AG09309 (cell line): ENCODE measurements at regions not wholly inside any gene's neighbourhood (a gene's known extent, or its start where the extent isn't known, plus 50 kb on each side); places are given as distances from the start of the nearest gene placed in this dataset.

ENCODE experiments used
- DNase-seq: peaks from one replicate; pipeline ENCODE4 v3.0.0-alpha.2; 2010; ENCODE audit warnings: low read depth
- H3K4me3 ChIP-seq: 2 replicates; pipeline ENCODE4 v1.5.1; 2011; ENCODE audit warnings: mild to moderate bottlenecking, low read depth, low read length, moderate library complexity; ENCODE audit not compliant: control insufficient read depth
- CTCF ChIP-seq: IDR thresholded peaks from 2 replicates; pipeline ENCODE4 v1.5.1; 2011; ENCODE audit warnings: mild to moderate bottlenecking, low read depth, low read length, inconsistent platforms; ENCODE audit not compliant: insufficient read depth, control insufficient read depth; ENCODE audit errors: missing control alignments

- no peak for TF ChIP-seq CTCF
- peak; percentile 56 for DNase-seq
- H3K4me3 ChIP-seq, result no peak overlapping the region
These were observed 83.1 kb upstream of the IGFBP3 start for GRCh38 chr7:46003896-46004875.

GRCh38 chr7:46003161-46003560, 82.1 kb upstream of the IGFBP3 start:
- no peak for TF ChIP-seq CTCF
- no peak overlapping the region for H3K4me3 ChIP-seq
- no peak for DNase-seq

- no peak for DNase-seq
- TF ChIP-seq CTCF, result no peak
- no peak overlapping the region for H3K4me3 ChIP-seq
These were observed 79.4 kb upstream of the IGFBP3 start for GRCh38 chr7:46000513-46000912.

- TF ChIP-seq CTCF, result no peak
- no peak for DNase-seq
- no peak overlapping the region for H3K4me3 ChIP-seq
These were observed 78.5 kb upstream of the IGFBP3 start for GRCh38 chr7:45999541-45999940.

GRCh38 chr7:45998506-45998905, 77.4 kb upstream of the IGFBP3 start:
- TF ChIP-seq CTCF, result no peak
- DNase-seq, result no peak
- no peak overlapping the region for H3K4me3 ChIP-seq

GRCh38 chr7:45993621-45994020, 72.5 kb upstream of the IGFBP3 start:
- no peak for TF ChIP-seq CTCF

More at GRCh38 chr7:45993621-45994020, 72.5 kb upstream of the IGFBP3 start:
- DNase-seq, result no peak
- no peak overlapping the region for H3K4me3 ChIP-seq
